Bronchial epithelial cell (primary cell): ENCODE measurements at regions not wholly inside any gene's neighbourhood (a gene's known extent, or its start where the extent isn't known, plus 50 kb on each side); places are given as distances from the start of the nearest gene placed in this dataset.

Experiments used
- DNase-seq: peaks from one replicate; pipeline ENCODE4 v3.0.0-alpha.2; 2010; ENCODE audit warnings: low read depth
- FAIRE-seq: peaks from 2 replicates; lab custom pipeline; 2011; peaks lifted over from hg19 to GRCh38; lab: Jason Lieb, UNC
- H3K27me3 ChIP-seq: 2 replicates; pipeline ENCODE4 v1.5.1; 2011; ENCODE audit warnings: low read length; ENCODE audit not compliant: control insufficient read depth, insufficient read depth
- H3K36me3 ChIP-seq: 2 replicates; pipeline ENCODE4 v1.5.1; 2011; ENCODE audit warnings: low read length; ENCODE audit not compliant: control insufficient read depth, insufficient read depth
- H3K4me3 ChIP-seq: 2 replicates; pipeline ENCODE4 v1.5.1; 2011; ENCODE audit warnings: mild to moderate bottlenecking, low read depth, low read length, control low read depth
- TF ChIP-seq, protein P1 (sequence below): IDR thresholded peaks from 2 replicates; pipeline ENCODE4 v1.5.1; 2011; ENCODE audit warnings: mild to moderate bottlenecking, moderate library complexity, low read length, control low read depth, inconsistent platforms; ENCODE audit not compliant: insufficient read depth, severe bottlenecking

DNA sequence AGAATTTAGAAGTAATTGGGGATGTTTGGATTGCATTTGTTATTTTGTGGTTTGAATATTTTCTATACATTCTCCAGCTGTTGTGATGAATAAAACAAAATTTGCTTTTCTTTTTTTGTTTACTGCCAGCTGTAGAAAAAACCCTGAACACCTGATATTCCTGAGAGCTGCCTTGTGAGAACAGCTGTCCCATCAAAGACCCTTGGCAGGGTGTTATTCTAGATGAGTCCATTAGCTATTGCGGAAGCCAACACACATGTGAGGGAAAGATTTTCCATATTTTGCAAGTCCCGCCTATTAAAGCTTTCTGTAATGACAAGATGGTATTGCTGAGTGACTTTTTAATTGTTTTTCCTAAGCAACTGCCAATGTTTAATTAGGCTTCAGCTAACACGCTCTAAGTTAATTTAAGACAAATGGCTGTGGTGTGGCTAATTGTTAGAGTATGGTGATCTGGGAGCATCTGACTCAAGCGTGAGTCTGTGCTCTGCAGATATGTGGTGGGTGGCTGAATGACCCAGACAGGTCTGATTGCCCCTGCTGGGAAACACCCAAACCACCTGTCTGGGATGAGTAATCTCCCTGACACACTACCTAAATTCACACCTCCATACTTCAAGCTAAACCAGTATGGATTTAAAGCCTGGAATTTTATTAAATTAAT lies 86.5 kb upstream of the PRLR start:
- H3K36me3 ChIP-seq, result no peaks in the 10 kb centered on the region
- H3K27me3 ChIP-seq, result no peaks in the 10 kb centered on the region
- DNase-seq (peak; percentile 54), FAIRE-seq (no peak)
- no peak overlapping the region for H3K4me3 ChIP-seq
- TF ChIP-seq, protein P1, sequence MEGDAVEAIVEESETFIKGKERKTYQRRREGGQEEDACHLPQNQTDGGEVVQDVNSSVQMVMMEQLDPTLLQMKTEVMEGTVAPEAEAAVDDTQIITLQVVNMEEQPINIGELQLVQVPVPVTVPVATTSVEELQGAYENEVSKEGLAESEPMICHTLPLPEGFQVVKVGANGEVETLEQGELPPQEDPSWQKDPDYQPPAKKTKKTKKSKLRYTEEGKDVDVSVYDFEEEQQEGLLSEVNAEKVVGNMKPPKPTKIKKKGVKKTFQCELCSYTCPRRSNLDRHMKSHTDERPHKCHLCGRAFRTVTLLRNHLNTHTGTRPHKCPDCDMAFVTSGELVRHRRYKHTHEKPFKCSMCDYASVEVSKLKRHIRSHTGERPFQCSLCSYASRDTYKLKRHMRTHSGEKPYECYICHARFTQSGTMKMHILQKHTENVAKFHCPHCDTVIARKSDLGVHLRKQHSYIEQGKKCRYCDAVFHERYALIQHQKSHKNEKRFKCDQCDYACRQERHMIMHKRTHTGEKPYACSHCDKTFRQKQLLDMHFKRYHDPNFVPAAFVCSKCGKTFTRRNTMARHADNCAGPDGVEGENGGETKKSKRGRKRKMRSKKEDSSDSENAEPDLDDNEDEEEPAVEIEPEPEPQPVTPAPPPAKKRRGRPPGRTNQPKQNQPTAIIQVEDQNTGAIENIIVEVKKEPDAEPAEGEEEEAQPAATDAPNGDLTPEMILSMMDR, result no peak

- DNase-seq, result peak; percentile 54
- FAIRE-seq, result no peak
- Histone ChIP-seq H3K36me3 (no peaks in the 10 kb centered on the region), H3K4me3 (no peak overlapping the region), H3K27me3 (no peaks in the 10 kb centered on the region)
- TF ChIP-seq, protein P1, result no peak
Measured at GRCh38 chr5:35313291-35313690, 83.0 kb upstream of the PRLR start.

DNA sequence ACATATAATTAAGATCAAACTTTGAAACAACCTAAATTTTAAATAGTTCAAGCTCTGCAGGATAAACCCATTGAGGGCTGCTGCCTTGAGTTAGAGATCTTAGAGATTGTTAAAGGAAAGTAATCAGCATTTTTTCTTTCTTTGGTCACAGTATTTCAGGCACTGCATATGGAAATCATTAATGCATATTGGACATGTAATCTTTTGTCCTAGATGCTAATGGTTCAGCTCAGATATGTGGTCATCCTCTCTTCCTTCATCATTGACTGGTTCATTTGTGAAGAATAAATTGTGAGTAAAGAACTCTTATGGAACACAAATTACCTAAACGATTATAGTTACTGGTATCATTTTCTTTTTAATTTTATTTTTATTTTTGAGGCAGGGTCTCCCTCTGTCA lies 82.0 kb upstream of the PRLR start:
- FAIRE-seq, result no peak
- no peak for DNase-seq
- no peak overlapping the region for H3K4me3 ChIP-seq

DNA sequence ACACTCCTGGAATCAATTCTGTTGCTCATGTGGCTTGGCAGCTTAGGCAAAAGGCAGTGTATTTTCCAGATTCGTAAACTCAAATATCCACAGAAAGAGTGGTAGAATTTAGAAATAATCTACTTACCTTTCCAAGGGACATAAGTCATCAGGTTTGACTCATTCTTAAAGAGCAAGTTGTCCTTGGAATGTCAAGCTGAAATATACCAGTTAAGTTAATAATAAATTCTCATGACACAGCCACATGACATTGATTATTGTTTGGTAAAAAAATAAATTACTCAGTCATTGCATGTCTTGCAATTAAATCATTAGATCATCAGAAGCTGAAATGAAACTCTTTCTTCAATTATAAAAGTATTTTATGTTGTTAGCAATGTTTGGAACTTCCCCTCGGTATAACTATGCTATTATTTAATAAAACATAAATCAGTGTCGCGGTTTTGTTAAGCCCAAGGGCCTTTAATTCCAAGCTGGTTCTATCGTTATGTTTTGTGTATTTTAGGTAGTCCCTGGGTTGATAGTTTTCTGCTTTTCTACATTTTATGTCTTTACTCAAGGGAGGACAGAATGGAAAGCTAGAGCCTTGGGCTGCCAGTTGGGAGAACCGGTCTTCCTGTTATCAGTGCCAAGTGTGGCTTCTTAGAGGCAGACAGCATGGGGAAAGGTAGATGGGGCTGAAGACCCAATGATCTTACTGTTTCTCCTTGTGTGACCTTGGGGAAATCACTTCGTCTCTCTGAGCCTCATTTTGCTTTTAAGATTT lies 79.3 kb upstream of the PRLR start:
- FAIRE-seq, result no peak
- DNase-seq, result no peak

More for the DNA sequence above, 82.0 kb upstream of the PRLR start:
- no peaks in the 10 kb centered on the region for H3K36me3 ChIP-seq
- TF ChIP-seq, protein P1, result no peak
- no peaks in the 10 kb centered on the region for H3K27me3 ChIP-seq

DNA sequence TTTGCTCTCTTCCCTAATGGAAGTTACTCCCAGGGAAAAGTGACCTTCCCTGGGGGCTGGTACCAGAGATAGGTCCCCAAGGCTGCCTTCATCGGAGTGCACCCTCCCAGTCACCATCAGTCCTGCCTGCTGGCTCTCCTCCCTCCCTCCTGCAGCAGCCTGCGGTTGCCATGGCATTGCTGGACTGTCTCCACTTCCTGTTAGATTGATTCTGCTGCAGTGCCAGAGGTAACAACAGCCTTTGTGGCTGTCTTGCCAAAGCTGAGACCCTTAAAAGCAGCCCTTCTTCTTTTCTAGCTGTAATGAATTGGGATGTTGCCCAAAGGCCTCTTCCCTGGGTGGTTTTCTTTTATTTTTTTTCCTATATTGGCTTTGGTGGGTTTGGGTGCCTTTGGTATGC lies 78.1 kb upstream of the PRLR start:
- Histone ChIP-seq H3K36me3 (no peaks in the 10 kb centered on the region), H3K27me3 (no peaks in the 10 kb centered on the region), H3K4me3 (no peak overlapping the region)
- no peak for FAIRE-seq
- no peak for DNase-seq
- TF ChIP-seq, protein P1, result no peak

More for the DNA sequence above, 79.3 kb upstream of the PRLR start:
- TF ChIP-seq, protein P1, result no peak
- Histone ChIP-seq H3K4me3 (no peak overlapping the region), H3K36me3 (no peaks in the 10 kb centered on the region), H3K27me3 (no peaks in the 10 kb centered on the region)
